ENCODE measurements at regions not wholly inside any gene's neighbourhood (a gene's known extent, or its start where the extent isn't known, plus 50 kb on each side); places are given as distances from the start of the nearest gene placed in this dataset.
"Not testable (repeated sequence)": the region's sequence is repeated elsewhere in the genome, so short reads cannot be mapped to it uniquely, and the experiment has no call there.

GRCh38 chr10:64023926-64024470, 502.8 kb downstream of the REEP3 start:
- no peak for DNase-seq (ENCODE audit: low spot score)

GRCh38 chr10:64033711-64034110, 512.5 kb downstream of the REEP3 start:
- DNase-seq (ENCODE audit: low spot score) = no peak

DNA sequence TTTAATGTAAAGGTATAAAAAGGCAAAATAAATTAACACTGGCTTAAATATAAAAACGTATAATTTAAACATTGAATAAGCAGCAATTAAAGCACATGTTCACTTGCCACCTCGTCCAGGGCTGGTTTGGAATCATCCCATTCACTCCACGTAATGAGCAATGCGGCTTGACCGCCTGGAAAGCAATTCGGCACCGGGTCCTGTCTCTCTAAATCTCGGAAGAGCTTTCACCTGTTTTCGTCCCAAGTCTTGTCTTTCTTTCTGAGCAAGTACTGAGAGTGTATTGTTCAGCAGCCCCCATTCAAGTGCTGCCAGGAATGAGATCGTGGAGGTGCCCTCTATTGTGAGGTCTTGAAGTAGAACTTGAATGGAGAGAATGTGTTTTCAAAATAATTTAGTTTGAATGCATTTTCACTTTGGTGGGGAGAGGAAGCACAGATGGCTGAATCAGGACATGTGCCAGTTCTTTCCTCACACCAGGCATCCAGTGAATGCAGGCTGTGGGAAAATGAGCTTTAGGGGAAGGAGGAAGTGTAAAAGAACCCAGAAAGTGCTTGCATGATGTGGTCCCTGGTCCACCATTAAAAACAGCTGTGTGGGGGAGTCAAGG, 515.2 kb downstream of the REEP3 start:
- DNase-seq (ENCODE audit: low spot score) = no peak

DNA sequence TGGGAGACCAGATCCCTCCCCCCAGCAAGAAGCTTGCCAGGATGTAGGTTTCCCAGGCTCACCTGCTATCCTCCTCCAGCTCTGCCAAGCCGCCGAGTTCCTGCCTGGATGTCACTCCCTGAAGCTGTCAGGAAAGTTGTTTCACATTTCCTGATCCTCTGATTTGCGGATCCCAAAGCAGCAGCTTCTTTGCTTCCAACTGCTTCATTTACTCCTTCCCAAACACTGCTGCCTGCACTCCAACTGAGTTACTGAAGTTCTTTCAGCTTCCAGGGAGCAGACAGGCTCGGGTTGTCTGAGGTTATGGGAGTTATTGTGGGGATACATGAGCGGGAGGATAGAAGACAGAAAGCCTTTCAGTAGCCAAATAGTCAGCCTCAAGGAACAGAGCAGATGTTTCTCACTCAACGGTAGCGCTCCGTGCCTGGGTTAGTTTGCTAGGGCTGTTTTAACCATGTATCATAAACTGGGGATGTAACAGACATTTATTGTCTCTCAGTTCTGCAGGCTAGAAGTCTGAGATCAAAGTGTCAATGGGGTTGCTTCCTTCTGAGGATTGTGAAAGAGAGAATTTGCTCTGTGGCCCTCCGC, 516.0 kb downstream of the REEP3 start:
- DNase-seq (ENCODE audit: low spot score) = peak; percentile 71

- DNase-seq (ENCODE audit: low spot score) = no peak
Observed at GRCh38 chr10:64038107-64038506, 516.9 kb downstream of the REEP3 start.

GRCh38 chr10:64039198-64039597, 518.0 kb downstream of the REEP3 start:
- DNase-seq (ENCODE audit: low spot score) = no peak

DNA sequence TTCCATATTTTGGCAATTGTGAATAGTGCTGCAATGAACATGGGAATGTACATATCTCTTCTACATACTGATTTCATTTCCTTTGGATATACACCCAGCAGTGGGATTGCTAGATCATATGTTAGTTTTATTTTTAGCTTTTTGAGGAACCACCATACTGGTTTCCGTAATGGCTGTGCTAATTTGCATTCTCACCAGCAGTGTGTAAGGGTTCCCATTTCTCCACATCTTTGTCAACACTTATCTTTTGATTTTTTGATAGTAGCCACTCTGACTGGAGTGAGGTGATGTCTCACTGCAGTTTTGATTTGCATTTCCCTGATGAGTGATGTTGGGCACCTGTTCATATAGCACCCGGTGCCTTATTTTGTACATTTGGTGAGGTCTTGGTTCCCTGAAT, 519.6 kb downstream of the REEP3 start:
- DNase-seq (ENCODE audit: low spot score) = no peak

- peak; percentile 74 for DNase-seq (ENCODE audit: low spot score)
Observed at GRCh38 chr10:64041185-64041988, 520.2 kb downstream of the REEP3 start.

DNA sequence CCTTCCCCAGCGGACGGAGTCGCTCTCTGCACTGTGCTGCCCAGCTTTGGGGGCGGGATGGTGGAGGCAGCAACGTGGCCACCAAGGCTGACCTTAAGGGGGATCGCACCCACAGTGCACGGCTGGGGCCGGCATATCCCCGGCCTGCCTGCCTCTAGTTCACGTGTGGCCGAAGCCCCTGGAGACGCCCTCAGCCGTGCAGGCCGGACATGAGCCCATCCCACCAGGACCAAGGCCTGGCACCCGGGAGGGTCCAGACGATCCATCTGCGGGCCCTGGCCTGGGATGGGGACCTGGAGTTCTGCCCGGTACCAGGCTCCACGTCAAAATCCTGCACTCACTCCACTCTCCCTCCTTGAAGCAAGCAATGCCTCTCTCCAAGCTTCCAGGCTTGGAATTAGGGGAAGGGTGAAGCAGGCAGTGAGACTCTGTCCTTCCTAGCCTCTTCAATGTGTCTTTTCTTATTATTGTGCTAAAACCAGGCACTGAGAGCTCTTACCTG, 520.8 kb downstream of the REEP3 start:
- DNase-seq (ENCODE audit: low spot score) = no peak

- DNase-seq (ENCODE audit: low spot score) = no peak
Observed at GRCh38 chr10:64044098-64044497, 522.9 kb downstream of the REEP3 start.

GRCh38 chr10:64044957-64045632, 523.9 kb downstream of the REEP3 start:
- not testable (repeated sequence) for DNase-seq (ENCODE audit: low spot score)

DNA sequence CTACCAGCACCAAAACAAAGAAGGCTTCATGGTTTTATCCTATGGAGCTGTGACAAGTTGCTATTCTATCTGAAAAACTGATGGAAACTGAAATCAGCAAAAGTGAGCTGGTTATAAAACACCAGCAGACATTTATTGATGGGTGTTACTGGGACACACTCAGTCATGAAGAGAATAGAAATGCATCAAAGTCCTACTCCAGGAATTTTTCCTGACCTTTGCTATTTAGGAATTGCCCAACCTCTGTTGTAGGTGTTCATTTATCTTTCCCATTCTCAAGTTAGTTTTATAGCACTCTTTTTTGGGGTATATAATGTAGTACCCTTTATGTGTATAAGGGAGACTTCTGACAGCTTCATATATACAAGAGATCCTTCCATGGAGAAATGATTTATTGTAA, 533.2 kb downstream of the REEP3 start:
- DNase-seq (ENCODE audit: low spot score) = no peak

- DNase-seq (ENCODE audit: low spot score) = no peak
Observed at GRCh38 chr10:64059884-64060283, 538.7 kb downstream of the REEP3 start.

GRCh38 chr10:64060389-64060788, 539.2 kb downstream of the REEP3 start:
- DNase-seq (ENCODE audit: low spot score) = no peak

GRCh38 chr10:64062793-64063192, 541.6 kb downstream of the REEP3 start:
- DNase-seq (ENCODE audit: low spot score) = no peak

- no peak for DNase-seq (ENCODE audit: low spot score)
Observed at GRCh38 chr10:64067009-64067606, 545.9 kb downstream of the REEP3 start.

DNA sequence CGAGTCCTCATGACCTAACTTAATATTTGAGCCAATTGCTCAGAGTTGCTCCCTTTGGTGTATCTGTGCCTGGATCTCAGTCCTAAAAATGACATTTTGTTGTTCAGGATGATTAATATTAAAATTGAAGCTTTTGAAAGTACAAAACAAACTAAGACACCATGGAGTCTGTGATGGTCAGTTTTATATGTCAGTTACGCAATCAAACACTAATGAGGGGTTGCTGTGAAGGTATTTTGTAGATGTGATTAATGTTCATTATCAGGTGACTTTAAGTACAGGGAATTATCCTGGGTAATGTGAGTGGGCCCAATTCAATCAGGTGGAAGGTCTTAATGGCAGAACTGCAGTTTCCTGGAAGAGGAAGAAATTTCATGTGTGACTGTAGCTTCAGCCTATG, 546.7 kb downstream of the REEP3 start:
- no peak for DNase-seq (ENCODE audit: low spot score)

DNA sequence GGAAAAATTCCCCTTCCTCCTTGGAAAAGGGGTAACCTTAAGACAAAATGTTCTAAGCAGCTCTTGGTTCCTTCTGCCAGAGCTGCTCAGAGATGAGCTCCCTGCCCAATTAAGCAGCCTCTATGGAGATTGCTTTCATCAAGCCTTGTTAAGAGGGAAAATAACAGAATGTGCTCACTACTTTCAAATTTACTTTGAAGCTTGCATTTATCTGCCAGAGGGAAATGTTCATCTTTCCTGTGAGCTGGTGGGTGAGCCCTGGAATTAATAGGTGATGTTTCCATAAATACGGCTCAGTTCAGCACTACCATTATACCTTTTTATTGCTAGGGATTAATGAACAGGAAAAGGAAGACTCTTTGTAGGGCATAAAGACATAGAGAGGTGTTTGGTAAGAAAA, 549.0 kb downstream of the REEP3 start:
- DNase-seq (ENCODE audit: low spot score) = no peak

DNA sequence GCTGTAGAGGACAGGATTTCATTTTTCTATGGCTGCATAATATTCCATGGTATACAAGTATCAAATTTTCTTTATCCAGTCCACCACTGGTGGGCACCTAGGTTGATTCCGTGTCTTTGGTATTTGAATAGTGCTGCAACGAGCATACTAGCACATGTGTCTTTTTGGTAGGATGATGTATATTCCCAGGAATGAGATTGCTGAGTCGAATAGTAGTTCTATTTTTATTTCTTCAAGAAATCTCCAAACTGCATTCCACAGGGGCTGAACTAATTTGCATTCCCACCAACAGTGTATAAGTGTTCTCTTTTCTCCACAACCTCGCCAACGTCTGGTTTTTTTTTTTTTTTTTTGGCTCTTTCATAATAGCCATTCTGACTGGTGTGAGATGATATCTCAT, 550.0 kb downstream of the REEP3 start:
- no peak for DNase-seq (ENCODE audit: low spot score)

DNA sequence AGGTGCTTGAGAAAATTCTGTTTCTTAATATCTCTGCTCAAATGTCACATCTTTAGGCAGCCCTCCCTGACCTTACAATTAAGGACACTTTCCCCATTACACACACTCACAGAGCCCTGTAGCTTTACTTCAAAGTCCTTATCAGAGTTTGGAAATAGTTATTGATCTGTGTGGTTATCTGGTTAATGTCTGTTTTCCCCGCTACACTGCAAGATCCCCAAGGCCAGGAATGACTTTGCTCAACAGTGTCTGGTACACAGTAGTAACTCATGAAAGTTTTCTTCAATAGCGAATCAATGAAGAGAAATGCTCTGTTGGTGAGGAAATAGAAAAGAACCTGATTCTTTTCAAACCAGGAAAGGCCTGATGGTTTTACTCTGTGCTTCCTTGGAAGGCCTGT, 554.4 kb downstream of the REEP3 start:
- DNase-seq (ENCODE audit: low spot score) = no peak

DNA sequence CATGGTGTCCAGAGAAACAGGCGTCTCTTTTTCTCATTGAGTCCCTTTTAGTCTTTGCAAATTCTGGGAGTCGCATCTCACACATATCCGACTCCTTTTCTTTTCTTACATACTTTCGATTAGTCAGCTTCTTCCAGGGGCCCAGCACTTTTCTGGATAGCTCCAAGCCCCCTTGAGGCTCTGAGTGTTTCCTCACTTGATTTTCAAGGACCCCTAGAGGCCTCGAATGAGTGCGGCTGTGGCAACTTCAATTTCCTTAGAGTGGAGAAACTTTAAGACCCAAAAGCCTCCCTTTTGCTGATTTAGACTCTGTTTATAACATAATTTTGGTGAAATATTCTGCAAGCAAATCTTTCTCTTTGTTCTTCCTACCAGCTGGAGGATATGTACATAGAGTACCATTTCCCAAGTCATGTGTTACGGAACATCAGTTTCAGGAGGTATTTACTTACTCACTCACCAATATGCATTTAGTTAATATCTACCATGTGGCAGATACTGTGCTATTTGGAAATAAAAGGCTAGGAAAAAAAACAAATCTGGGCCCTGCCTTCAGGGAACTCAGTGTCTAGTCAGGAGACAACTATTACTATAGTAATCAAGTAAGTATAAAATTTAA, 555.2 kb downstream of the REEP3 start:
- no peak for DNase-seq (ENCODE audit: low spot score)
